ENCODE measurements at regions not wholly inside any gene's neighbourhood (a gene's known extent, or its start where the extent isn't known, plus 50 kb on each side); places are given as distances from the start of the nearest gene placed in this dataset.
"Not testable (repeated sequence)": the region's sequence is repeated elsewhere in the genome, so short reads cannot be mapped to it uniquely, and the experiment has no call there.

- not testable (repeated sequence) for DNase-seq
These were observed 809.2 kb upstream of the CDH18 start for GRCh38 chr5:20797216-20797615.

- not testable (repeated sequence) for DNase-seq
These were observed 796.8 kb upstream of the CDH18 start for GRCh38 chr5:20784755-20785154.

- DNase-seq = not testable (repeated sequence)
These were observed 795.5 kb upstream of the CDH18 start for GRCh38 chr5:20783484-20783883.

- not testable (repeated sequence) for DNase-seq
These were observed 783.3 kb upstream of the CDH18 start for GRCh38 chr5:20771338-20771737.

- not testable (repeated sequence) for DNase-seq
These were observed 777.1 kb upstream of the CDH18 start for GRCh38 chr5:20765074-20765473.

- not testable (repeated sequence) for DNase-seq
These were observed 771.5 kb upstream of the CDH18 start for GRCh38 chr5:20759459-20759858.

- DNase-seq = not testable (repeated sequence)
These were observed 764.2 kb upstream of the CDH18 start for GRCh38 chr5:20752179-20752578.

GRCh38 chr5:20735715-20736114 is 747.7 kb upstream of the CDH18 start:
- DNase-seq = not testable (repeated sequence)

- DNase-seq = not testable (repeated sequence)
These were observed 744.2 kb upstream of the CDH18 start for GRCh38 chr5:20732223-20732622.

- DNase-seq = not testable (repeated sequence)
These were observed 733.3 kb upstream of the CDH18 start for GRCh38 chr5:20721286-20721685.

GRCh38 chr5:20711520-20712155 is 723.6 kb upstream of the CDH18 start:
- DNase-seq = not testable (repeated sequence)

GRCh38 chr5:20707634-20708033 is 719.6 kb upstream of the CDH18 start:
- not testable (repeated sequence) for DNase-seq

GRCh38 chr5:20694121-20694520 is 706.1 kb upstream of the CDH18 start:
- DNase-seq = no peak

GRCh38 chr5:20692913-20693312 is 704.9 kb upstream of the CDH18 start:
- no peak for DNase-seq

GRCh38 chr5:20683241-20683940 is 695.4 kb upstream of the CDH18 start:
- DNase-seq = no peak

- DNase-seq = no peak
These were observed 692.8 kb upstream of the CDH18 start for GRCh38 chr5:20680718-20681302.

GRCh38 chr5:20678814-20679298 is 690.9 kb upstream of the CDH18 start:
- no peak for DNase-seq

GRCh38 chr5:20678386-20678785 is 690.4 kb upstream of the CDH18 start:
- DNase-seq = no peak

GRCh38 chr5:20660588-20660987 is 672.6 kb upstream of the CDH18 start:
- no peak for DNase-seq

- no peak for DNase-seq
These were observed 668.3 kb upstream of the CDH18 start for GRCh38 chr5:20656262-20656661.

GRCh38 chr5:20655211-20655610 is 667.2 kb upstream of the CDH18 start:
- no peak for DNase-seq

- no peak for DNase-seq
These were observed 666.7 kb upstream of the CDH18 start for GRCh38 chr5:20654746-20655145.

- no peak for DNase-seq
These were observed 666.0 kb upstream of the CDH18 start for GRCh38 chr5:20654033-20654432.
